ENCODE measurements at regions not wholly inside any gene's neighbourhood (a gene's known extent, or its start where the extent isn't known, plus 50 kb on each side); places are given as distances from the start of the nearest gene placed in this dataset.

GRCh38 chr16:82456683-82457082 lies 170.1 kb upstream of the CDH13 start:
- TF ChIP-seq CTCF (IDR thresholded peaks at IDR 0.05) (no peak), POLR2A (IDR thresholded peaks at IDR 0.05) (no peak)

All from lower leg skin (tissue), 3 donors.